Aorta (tissue), 5 donors: ENCODE measurements at regions not wholly inside any gene's neighbourhood (a gene's known extent, or its start where the extent isn't known, plus 50 kb on each side); places are given as distances from the start of the nearest gene placed in this dataset.
"Not testable (repeated sequence)": the region's sequence is repeated elsewhere in the genome, so short reads cannot be mapped to it uniquely, and the experiment has no call there.

Experiments used
- ATAC-seq: fragments of 200-7000 bp; cut with Tn5 transposase; one replicate; pipeline ENCODE4 v1.9.1; 2022; ENCODE audit warnings: moderate library complexity; ENCODE audit not compliant: low FRiP score
- DNase-seq, 2 donors: peaks; one replicate each; pipeline ENCODE4 v3.0.0-alpha.2; 2020
- H3K27ac ChIP-seq, 2 donors: one replicate each; pipeline ENCODE4 v1.5.1; 2013; ENCODE audit warnings: low read length in 2 of 2, mild to moderate bottlenecking in 2 of 2, moderate library complexity in 2 of 2, control low read depth in 1 of 2, inconsistent platforms in 1 of 2, low read depth in 1 of 2
- H3K27me3 ChIP-seq, 2 donors: one replicate each; pipeline ENCODE4 v1.6.1; 2013; ENCODE audit warnings: control low read depth in 1 of 2, low read length in 1 of 2, mild to moderate bottlenecking in 1 of 2, moderate library complexity in 1 of 2; ENCODE audit not compliant: insufficient read depth in 2 of 2, control insufficient read depth in 1 of 2
- H3K36me3 ChIP-seq, 2 donors: one replicate each; pipeline ENCODE4 v1.6.1; 2013; ENCODE audit warnings: control low read depth in 1 of 2, low read length in 1 of 2, mild to moderate bottlenecking in 1 of 2; ENCODE audit not compliant: insufficient read depth in 2 of 2, control insufficient read depth in 1 of 2
- H3K4me1 ChIP-seq, 2 donors: one replicate each; pipeline ENCODE4 v1.6.1; 2013; ENCODE audit warnings: low read length in 2 of 2, control low read depth in 1 of 2, mild to moderate bottlenecking in 1 of 2, moderate library complexity in 1 of 2; ENCODE audit not compliant: insufficient read depth in 2 of 2, control insufficient read depth in 1 of 2
- H3K4me3 ChIP-seq, 2 donors: one replicate each; pipeline ENCODE4 v1.5.1; 2013; ENCODE audit warnings: low read length in 2 of 2, control low read depth in 1 of 2, mild to moderate bottlenecking in 1 of 2
- H3K9me3 ChIP-seq: one replicate; pipeline ENCODE4 v1.6.1; 2013; ENCODE audit warnings: mild to moderate bottlenecking, low read length; ENCODE audit not compliant: control insufficient read depth
- WGBS, 2 donors: extraction: QIAGEN DNeasy Blood & Tissue Kit; methylation state at CpG; one replicate each; pipeline ENCODE4 v1.1.7; 2013; 5-methylcytosine and 5-hydroxymethylcytosine counted together
- intact Hi-C, 2 donors: fragments of 100-400 bp; cut with DNase I; formaldehyde crosslinking; loops; one replicate each; pipeline versions ENCODE4 v1.14.2 to v1.15.0; 2022
- donor health status: healthy with polysubstance abuse.
- donor health status: Bipolar disorder and iron deficiency.
- donor health status: DM: no; HTN: no; CAD: no.
- donor health status: DM: no; HTN: no; CAD: no.
- donor health status: DM: yes; HTN: yes; CAD: no.

DNA sequence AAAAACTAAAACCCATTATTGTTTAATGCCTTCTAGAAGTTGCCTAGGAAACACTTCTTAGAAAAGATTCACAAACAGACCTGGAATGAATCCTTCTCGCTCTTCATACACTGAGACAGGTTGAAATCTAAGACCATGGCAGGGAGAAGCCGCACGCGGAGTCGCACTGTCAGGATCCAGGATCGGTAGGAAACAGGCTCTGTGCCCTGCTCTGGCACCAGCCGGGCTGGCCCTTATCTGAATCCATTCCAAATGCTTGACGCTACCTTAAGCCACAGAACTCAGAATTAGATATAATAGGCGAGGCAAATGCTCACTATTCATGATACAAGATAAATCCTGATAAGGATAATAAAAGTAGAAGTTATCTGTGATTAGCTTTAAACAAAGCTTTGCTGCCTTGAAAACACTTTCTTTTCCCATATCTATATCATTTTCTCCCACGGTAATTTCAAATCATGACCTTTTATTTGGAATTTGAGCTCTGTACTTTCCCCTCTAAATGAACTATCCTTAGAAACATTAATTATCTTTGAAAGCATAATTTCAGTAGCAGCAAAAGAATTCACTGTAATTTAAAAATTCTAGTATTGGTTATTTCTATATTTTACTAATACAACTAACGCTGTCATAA, 385.6 kb downstream of the IRS2 start:
- Histone ChIP-seq H3K4me3 (no peak overlapping the region), H3K27me3 (no peaks in the 10 kb centered on the region), H3K27ac (no peak overlapping the region), H3K4me1 (no peaks in the 10 kb centered on the region), H3K9me3 (no peaks in the 10 kb centered on the region), H3K36me3 (no peaks in the 10 kb centered on the region)
- ATAC-seq, result no peak
- no peak for DNase-seq
- 55 to 57% methylated on average over 11 of the region's 11 CpGs for WGBS, 2 donors
- intact Hi-C loops, result no loop called here

DNA sequence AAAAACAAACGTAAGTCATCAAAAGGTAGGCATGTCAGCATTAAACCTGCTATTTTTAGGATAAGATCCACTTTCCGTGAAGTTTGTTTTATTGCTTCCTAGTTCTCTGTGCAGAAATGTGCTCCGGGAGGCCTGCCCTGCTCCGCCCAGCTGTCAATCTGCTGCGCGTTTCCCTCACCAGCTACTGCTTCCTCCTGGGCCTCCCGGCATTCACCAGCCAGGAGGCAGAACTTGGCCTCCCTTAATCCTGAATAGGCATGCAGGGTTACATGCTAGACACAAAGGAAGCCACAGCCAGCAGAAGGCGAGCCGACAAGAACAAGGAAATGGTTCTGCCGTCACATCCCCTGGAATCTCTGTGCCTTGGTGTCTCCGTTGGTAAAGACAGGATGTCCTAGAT, 386.2 kb downstream of the IRS2 start:
- no peaks in the 10 kb centered on the region for H3K4me1 ChIP-seq
- intact Hi-C loops, result no loop called here
- ATAC-seq (no peak), DNase-seq (peak in 1 of 2 donors; percentile 60)
- no peak overlapping the region for H3K27ac ChIP-seq
- WGBS, 2 donors, result 60 to 74% methylated on average over 11 of the region's 11 CpGs
- H3K27me3 ChIP-seq, result no peaks in the 10 kb centered on the region
- H3K9me3 ChIP-seq, result no peaks in the 10 kb centered on the region
- H3K36me3 ChIP-seq, result no peaks in the 10 kb centered on the region
- no peak overlapping the region for H3K4me3 ChIP-seq

DNA sequence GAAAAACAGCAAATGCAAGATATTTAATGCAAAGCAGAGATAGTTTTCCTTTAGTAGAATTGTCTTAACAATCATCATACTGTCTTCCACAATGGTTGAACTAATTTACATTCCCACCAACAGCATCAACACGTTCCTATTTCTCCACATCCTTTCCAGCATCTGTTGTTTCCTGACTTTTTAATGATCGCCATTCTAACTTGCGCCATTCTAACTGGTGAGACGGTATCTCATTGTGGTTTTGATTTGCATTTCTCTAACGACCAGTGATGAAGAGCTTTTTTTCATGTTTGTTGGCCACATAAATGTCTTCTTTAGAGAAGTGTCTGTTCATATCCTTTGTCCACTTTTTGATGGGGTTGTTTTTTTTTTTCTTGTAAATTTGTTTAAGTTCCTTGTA, 388.3 kb downstream of the IRS2 start:
- H3K9me3 ChIP-seq, H3K27me3 ChIP-seq, H3K4me3 ChIP-seq, H3K27ac ChIP-seq, H3K36me3 ChIP-seq, DNase-seq, intact Hi-C loops, ATAC-seq, H3K4me1 ChIP-seq: not testable (repeated sequence)
- 90 to 92% methylated on average over 5 of the region's 5 CpGs for WGBS, 2 donors

DNA sequence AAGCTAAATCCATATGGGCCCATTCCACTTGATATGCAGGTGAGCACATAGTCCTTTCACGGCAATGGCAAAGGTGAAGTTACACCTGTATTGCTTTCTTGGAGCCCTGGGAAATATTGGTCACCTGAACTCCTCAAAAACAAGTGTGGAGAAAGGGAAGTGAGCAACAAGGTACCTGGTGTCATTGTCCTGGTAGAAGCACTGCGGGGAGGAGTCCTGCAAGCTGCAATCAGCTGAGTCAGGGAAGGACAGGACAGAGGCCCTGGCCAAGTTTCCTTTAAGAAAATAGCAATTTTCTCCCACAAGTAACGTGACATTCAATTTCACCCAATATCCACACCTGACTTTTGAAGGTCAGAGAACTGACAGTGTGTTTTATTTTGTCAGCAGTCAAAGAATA, 389.1 kb downstream of the IRS2 start:
- Histone ChIP-seq H3K4me3 (no peak overlapping the region), H3K27me3 (no peaks in the 10 kb centered on the region), H3K4me1 (no peaks in the 10 kb centered on the region), H3K9me3 (no peaks in the 10 kb centered on the region), H3K27ac (no peak overlapping the region), H3K36me3 (no peaks in the 10 kb centered on the region)
- no peak for DNase-seq
- intact Hi-C loops, result no loop called here
- WGBS, 2 donors, result 88 to 89% methylated on average over 3 of the region's 3 CpGs
- ATAC-seq, result no peak

DNA sequence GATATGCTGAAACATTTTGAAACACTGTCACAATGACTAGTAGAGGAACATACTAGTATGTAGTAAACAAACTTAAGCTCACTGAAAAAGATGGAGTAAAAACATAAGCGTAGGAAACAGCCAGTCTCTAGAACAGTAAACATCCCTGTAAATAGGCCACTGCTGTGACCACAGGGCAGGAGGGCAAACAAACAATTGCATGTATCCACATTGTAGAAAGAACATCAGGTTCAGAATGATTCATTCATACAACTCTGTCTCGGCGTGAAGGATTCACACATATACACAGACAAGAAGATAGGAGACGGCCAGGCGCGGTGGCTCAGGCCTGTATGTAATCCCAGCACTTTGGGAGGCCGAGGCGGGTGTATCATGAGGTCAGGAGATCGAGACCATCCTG, 390.1 kb downstream of the IRS2 start:
- ATAC-seq (no peak), DNase-seq (no peak)
- Histone ChIP-seq H3K27ac (no peak overlapping the region), H3K4me1 (peaks cover 0 to 2% of the 10 kb centered on the region in 2 donors), H3K4me3 (no peak overlapping the region), H3K27me3 (no peaks in the 10 kb centered on the region), H3K9me3 (no peaks in the 10 kb centered on the region), H3K36me3 (no peaks in the 10 kb centered on the region)
- WGBS, 2 donors, result 96 to 98% methylated on average over 9 of the region's 9 CpGs
- intact Hi-C loops, result no loop called here

DNA sequence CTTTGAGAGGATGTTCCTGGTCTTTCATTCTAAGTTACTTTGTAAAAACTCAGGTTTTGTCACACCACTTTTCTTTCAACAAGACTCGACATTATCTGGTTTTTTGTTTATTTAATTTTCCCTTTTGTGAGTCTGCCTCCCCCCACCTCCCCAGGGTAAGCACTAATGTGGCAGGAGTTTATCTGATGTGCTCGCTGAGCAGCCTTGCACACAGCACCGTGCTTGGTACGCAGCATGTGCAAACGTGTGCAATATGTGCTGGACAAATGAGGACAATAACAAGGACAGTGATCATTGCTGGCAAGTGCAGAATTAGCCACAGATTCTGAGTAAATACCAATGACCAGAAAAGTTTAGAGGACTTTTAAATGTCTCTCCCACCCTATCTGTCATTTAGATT, 391.4 kb downstream of the IRS2 start:
- Histone ChIP-seq H3K27me3 (no peaks in the 10 kb centered on the region), H3K27ac (no peak overlapping the region), H3K36me3 (no peaks in the 10 kb centered on the region), H3K4me1 (peaks cover 0 to 2% of the 10 kb centered on the region in 2 donors), H3K4me3 (no peak overlapping the region), H3K9me3 (no peaks in the 10 kb centered on the region)
- DNase-seq, result no peak
- 60 to 87% methylated on average over 5 of the region's 5 CpGs for WGBS, 2 donors
- intact Hi-C loops, result no loop called here
- ATAC-seq, result no peak

DNA sequence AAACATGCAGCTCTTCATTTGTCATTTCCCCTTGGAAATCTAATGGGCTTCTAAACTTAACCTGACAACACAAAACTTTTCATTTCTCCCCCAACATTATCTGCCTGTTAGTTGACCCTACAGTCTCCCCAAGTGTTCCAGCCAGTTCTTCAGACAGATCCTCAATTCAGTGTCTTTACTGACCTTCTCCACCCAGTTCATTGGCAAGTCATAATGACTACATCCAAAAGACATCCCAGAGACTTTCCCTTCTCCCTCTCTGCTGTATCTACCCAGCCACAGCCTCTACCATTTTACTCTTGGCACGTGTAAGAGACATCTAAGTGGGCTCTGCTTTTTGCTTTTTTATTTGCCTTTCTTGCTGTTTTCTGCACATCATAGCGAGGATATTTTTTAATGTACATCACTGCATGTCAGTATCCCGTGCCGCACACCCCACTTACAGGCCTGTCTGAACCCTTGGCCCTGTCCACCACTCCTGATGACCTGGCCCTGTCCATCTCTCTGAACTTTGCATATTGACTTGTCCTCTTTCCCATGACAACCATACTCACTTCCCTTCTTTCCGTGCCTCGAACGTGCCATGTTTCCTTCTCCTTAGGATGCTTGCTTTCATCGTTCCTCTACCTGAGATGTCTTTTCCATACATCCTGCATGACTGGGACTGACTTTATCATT, 391.9 kb downstream of the IRS2 start:
- no peak for DNase-seq
- Histone ChIP-seq H3K9me3 (no peaks in the 10 kb centered on the region), H3K4me1 (peaks cover 0 to 2% of the 10 kb centered on the region in 2 donors), H3K27ac (no peak overlapping the region), H3K4me3 (no peak overlapping the region), H3K27me3 (no peaks in the 10 kb centered on the region), H3K36me3 (no peaks in the 10 kb centered on the region)
- 95 to 96% methylated on average over 8 of the region's 8 CpGs for WGBS, 2 donors
- intact Hi-C loops, result no loop called here
- ATAC-seq, result no peak

DNA sequence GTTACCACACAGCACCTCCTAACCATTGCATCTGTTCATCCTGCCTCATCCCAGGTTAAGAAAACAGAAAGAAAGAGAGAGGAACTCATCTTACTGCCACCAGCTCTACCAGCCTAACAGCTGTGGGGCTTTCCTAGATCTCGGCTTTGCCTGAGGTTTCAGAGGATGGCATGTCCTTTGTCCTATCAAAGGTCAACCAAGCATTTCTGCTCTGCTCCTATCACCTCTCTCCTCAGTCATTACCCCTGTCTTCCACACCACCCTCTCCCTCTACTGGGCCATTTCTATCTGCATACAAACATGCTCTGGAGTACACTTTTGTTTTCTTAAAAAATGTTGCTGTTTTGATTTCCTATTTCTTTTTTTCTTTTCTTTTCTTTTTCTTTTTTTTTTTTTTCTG, 393.3 kb downstream of the IRS2 start:
- no peak overlapping the region for H3K4me3 ChIP-seq
- H3K27me3 ChIP-seq, result no peaks in the 10 kb centered on the region
- intact Hi-C loops, result no loop called here
- H3K36me3 ChIP-seq, result no peaks in the 10 kb centered on the region
- DNase-seq (no peak), ATAC-seq (no peak)
- H3K27ac ChIP-seq, result no peak overlapping the region
- peaks cover 0 to 2% of the 10 kb centered on the region in 2 donors for H3K4me1 ChIP-seq
- H3K9me3 ChIP-seq, result no peaks in the 10 kb centered on the region
- WGBS, 2 donors, result 86 to 93% methylated on average over 1 of the region's 1 CpG

DNA sequence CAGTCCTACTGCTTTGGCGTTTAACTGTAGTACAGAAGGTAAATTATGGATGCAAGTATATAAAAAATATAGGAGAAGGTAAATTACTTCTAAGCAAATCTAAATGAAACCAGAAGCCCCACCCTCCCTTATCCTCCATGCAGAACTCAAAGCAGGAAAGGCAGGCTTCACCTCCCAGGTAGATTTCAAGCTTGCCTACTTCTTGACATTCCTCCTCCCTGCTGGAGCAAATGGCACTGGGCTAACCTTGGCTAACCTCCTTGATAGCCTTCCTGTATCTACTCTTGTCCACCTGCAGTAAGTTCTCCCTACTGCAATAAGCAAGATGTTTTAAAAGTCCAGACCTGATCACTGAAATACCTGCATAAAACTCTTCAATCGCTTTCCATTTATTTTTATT, 396.0 kb downstream of the IRS2 start:
- DNase-seq (no peak), ATAC-seq (no peak)
- Histone ChIP-seq H3K4me1 (peaks cover 0 to 2% of the 10 kb centered on the region in 2 donors), H3K36me3 (no peaks in the 10 kb centered on the region), H3K9me3 (no peaks in the 10 kb centered on the region), H3K27me3 (no peaks in the 10 kb centered on the region), H3K4me3 (no peak overlapping the region), H3K27ac (no peak overlapping the region)
- WGBS, 2 donors, result 93 to 98% methylated on average over 2 of the region's 2 CpGs
- intact Hi-C loops, result no loop called here
